IMR-90 (cell line): ENCODE measurements at regions not wholly inside any gene's neighbourhood (a gene's known extent, or its start where the extent isn't known, plus 50 kb on each side); places are given as distances from the start of the nearest gene placed in this dataset.

Source experiments
- BHLHE40 ChIP-seq: fragments of 150-350 bp; IDR thresholded peaks from 2 replicates; pipeline ENCODE4 v1.6.1; 2016; ENCODE audit warnings: mild to moderate bottlenecking, low read depth, low read length
- CEBPB ChIP-seq: IDR thresholded peaks from 2 replicates; pipeline ENCODE4 v1.6.1; 2012; ENCODE audit warnings: low read depth, low read length, improper control_type of control experiment
- CHD1 ChIP-seq: IDR thresholded peaks from 2 replicates; pipeline ENCODE4 v1.6.1; 2012; ENCODE audit warnings: low read depth, low read length, improper control_type of control experiment
- FOS ChIP-seq: fragments of 150-350 bp; IDR thresholded peaks from 2 replicates; pipeline ENCODE4 v1.6.1; 2016; ENCODE audit warnings: low read depth, low read length
- MAZ ChIP-seq: IDR thresholded peaks from 2 replicates; pipeline ENCODE4 v1.6.1; 2012; ENCODE audit warnings: low read depth, mild to moderate bottlenecking, low read length, improper control_type of control experiment, moderate library complexity, borderline replicate concordance
- NFE2L2 ChIP-seq: fragments of 150-350 bp; IDR thresholded peaks from 2 replicates; pipeline ENCODE4 v1.6.1; 2016; ENCODE audit warnings: low read depth, mild to moderate bottlenecking, low read length
- POLR2A ChIP-seq: IDR thresholded peaks from 2 replicates; pipeline ENCODE4 v1.6.1; 2012; ENCODE audit warnings: mild to moderate bottlenecking, low read depth, low read length
- RAD21 ChIP-seq: IDR thresholded peaks from 2 replicates; pipeline ENCODE4 v1.6.1; 2012; ENCODE audit warnings: low read length, improper control_type of control experiment
- RFX5 ChIP-seq: IDR thresholded peaks from 2 replicates; pipeline ENCODE4 v1.8.0; 2012; ENCODE audit warnings: low read depth, mild to moderate bottlenecking, low read length, moderate library complexity
- SMC3 ChIP-seq: fragments of 150-350 bp; IDR thresholded peaks from 2 replicates; pipeline ENCODE4 v1.6.1; 2016; ENCODE audit warnings: low read depth, mild to moderate bottlenecking, antibody characterized with exemption, low read length, moderate library complexity
- TF ChIP-seq, protein P1 (sequence below): conservative IDR thresholded peaks from 2 replicates; pipeline ENCODE4 v1.5.1; 2012; ENCODE audit warnings: mild to moderate bottlenecking, low read depth, low read length, improper control_type of control experiment

DNA sequence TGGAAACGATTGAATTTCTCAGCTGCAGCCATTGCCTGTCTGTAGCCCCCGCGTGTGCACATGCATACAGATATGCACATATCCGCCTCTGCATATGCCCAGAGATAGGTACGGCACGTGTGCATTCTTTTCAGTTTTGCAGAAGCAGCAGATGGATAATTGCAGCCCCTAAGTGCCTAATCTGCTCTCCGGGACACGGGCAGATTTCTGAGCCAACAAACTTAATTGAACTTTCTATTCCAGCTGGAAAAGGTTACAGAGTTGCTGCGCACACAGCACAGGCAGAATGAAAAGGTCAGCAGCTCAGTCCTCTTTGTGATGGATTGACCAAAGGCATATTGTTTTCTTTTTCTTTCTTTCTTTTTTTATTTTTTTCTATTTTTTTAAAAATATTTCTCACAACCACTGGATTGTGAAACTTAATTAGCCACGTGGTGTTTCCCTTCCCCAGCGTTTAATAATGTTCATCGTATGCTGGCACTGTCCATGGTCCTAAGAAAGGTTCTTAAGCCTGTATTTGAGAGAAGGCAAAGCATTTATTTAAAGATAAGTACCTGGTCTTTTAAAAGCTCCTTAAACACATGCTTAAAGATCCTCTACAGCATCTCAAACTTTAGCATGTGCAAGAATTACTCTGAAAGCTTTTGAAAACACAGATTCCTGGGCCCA lies 270.2 kb upstream of the BRINP1 start:
- TF ChIP-seq, protein P1, sequence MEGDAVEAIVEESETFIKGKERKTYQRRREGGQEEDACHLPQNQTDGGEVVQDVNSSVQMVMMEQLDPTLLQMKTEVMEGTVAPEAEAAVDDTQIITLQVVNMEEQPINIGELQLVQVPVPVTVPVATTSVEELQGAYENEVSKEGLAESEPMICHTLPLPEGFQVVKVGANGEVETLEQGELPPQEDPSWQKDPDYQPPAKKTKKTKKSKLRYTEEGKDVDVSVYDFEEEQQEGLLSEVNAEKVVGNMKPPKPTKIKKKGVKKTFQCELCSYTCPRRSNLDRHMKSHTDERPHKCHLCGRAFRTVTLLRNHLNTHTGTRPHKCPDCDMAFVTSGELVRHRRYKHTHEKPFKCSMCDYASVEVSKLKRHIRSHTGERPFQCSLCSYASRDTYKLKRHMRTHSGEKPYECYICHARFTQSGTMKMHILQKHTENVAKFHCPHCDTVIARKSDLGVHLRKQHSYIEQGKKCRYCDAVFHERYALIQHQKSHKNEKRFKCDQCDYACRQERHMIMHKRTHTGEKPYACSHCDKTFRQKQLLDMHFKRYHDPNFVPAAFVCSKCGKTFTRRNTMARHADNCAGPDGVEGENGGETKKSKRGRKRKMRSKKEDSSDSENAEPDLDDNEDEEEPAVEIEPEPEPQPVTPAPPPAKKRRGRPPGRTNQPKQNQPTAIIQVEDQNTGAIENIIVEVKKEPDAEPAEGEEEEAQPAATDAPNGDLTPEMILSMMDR = no peak
- TF ChIP-seq POLR2A (no peak), FOS (no peak), CHD1 (no peak), RAD21 (no peak), MAZ (no peak), RFX5 (no peak), SMC3 (no peak), BHLHE40 (no peak), CEBPB (no peak), NFE2L2 (no peak)
